ENCODE measurements at regions not wholly inside any gene's neighbourhood (a gene's known extent, or its start where the extent isn't known, plus 50 kb on each side); places are given as distances from the start of the nearest gene placed in this dataset.
"Not testable (repeated sequence)": the region's sequence is repeated elsewhere in the genome, so short reads cannot be mapped to it uniquely, and the experiment has no call there.

- DNase-seq, result no peak
Measured at GRCh38 chr6:4676016-4676415, 100.2 kb upstream of the CDYL start.

GRCh38 chr6:4675121-4675520, 101.1 kb upstream of the CDYL start:
- no peak for DNase-seq

GRCh38 chr6:4673861-4674260, 102.3 kb upstream of the CDYL start:
- no peak for DNase-seq

DNA sequence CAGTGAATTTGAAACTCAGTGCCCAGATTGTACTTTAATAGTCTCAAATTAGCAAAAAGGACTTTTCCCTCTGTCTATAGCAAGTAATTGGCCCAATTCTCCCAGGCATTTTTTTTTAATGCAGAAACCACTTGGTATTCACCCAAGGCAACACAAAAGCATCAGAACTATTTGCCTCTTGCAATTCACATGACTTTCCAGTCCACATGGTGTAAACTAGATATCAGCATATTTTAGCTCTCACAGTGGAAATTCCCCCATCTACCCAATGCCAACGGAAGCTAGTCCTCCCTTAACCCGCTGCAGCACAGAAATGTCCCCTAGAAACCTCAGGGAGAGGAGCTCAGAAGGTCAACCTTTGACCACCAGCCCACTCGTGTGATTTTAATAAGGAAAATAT, 103.4 kb upstream of the CDYL start:
- DNase-seq, result no peak

GRCh38 chr6:4671587-4672115, 104.6 kb upstream of the CDYL start:
- no peak for DNase-seq

GRCh38 chr6:4670824-4671409, 105.3 kb upstream of the CDYL start:
- DNase-seq, result no peak

GRCh38 chr6:4670290-4670689, 105.9 kb upstream of the CDYL start:
- DNase-seq, result no peak

DNA sequence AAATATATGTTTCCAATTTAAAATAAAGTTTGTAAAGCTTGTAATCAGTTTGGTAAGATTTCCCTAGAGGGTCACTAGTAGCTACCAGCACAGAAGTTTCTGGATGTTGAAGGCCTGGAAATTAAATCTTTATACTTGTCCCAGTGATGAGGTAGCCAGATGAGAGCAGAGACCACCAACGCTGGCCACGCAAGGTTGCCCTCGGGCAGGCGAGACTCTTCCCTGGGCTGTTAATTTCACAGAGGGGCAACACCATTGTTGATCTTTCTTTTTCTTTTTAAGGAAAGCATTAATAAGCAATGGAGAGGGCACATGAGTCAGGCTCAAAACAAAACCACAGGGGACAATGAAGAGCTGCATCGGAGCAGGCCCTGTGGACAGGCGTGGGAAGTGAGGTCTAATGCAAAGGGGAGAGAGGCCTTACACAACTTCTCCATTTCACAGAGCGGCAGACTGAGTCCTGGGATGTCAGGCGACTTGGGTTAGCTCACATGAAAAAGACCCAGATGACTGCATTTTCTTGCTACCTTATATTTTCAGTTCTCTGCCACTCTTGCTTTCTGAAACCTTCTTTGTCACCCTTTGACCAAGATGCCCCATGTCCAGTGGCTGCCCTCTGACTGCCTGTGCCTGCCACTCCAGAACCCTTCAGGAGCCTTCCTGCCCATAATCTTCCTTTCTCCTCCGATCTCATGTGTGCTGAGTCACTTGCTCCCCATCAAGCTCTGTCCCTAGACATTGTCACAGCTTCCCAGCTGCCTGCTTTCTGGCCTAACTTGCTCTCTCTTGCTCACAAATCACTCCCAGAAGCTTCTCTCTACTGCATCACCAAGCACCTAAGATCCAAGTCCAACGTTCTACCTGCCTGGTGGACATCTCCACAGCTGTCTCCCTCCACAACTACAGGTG, 107.7 kb upstream of the CDYL start:
- no peak for DNase-seq

DNA sequence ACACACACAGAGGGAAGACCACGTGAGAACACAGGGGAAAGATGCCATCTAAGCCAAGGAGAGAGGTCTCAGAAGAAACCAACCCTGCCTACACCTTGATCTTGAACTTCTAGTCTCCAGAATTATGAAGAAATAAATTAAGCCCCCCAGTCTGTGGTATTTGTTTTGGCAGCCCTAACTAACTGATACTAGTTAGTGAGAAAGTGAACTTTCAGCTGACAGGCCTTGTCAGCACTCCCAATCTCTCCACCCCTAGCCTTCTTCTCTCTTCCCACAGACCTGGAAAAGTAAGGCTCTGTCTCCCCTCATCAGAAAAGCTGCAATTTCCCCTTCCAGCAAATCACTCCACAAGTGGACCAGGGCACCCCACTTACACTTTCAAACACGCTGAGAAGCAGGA, 108.6 kb upstream of the CDYL start:
- no peak for DNase-seq

DNA sequence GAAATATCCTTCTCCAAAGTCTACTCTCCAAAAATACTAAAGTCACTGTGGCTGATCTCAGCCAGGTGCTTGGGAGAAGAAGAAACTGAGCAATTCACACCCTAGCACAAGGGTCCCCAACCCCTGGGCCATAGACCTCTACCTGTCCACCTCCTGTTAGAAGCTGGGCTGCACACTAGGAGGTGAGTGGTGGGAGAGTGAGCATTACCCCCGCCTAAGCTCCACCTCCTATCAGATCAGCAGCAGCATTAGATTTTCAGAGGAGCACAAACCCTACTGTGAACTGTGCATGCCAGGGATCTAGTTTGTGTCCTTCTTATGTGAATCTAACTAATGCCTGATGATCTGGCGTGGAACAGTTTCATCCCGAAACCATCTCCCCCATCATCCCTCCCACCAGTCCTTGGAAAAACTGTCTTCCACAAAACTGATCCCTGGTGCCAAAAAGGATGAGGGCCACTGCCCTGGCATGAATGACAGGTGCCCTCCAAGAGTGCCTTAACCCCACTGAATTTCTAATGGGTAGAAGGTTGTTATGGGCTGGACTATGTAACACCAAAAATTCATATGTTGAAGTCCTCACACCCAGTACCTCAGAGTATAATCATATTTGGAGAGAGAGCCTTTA, 109.2 kb upstream of the CDYL start:
- DNase-seq, result no peak

DNA sequence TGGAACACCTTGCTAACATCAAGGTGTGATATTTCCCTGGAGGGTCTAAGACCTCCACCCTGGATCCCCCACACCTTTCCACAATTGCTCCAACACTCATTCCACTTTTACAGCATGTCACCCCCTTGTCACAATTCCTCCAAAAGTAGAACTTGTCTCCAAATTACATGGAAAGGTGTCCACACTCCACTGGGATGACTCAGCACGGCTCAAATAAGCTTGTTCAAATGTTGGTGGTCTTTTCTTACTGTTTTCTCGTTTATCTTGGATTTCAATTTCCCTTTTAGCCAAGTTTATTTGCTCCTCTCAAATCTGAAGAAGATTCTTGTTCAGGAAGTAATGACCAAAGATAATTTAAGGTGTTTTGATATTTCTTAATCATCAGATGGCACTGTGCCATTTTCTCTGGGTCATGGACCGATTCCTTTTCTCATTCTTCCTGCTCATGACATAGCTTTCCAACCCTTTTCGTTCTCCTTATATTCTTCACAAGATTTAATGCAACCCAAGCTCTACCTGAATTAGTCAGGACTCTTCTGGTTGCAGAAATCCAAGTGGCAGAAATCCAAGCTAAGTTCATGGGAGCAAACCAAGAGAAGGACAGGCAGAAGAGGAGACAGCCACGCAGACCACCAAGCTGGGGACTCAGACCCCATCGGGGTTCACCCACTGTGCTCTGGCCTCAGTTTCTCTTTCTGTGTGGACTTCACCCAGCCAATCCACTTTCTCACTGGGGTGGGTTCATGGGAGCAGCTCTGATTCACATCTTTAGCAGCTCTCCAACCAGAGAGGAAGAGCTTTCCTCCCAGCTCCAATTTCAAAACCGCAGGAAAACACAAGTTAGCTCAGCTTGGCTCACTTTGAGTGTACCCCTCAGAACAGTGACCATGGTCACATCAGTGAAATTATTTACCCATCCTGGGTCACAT, 110.5 kb upstream of the CDYL start:
- DNase-seq, result no peak

- DNase-seq, result no peak
Measured at GRCh38 chr6:4664911-4665310, 111.3 kb upstream of the CDYL start.

DNA sequence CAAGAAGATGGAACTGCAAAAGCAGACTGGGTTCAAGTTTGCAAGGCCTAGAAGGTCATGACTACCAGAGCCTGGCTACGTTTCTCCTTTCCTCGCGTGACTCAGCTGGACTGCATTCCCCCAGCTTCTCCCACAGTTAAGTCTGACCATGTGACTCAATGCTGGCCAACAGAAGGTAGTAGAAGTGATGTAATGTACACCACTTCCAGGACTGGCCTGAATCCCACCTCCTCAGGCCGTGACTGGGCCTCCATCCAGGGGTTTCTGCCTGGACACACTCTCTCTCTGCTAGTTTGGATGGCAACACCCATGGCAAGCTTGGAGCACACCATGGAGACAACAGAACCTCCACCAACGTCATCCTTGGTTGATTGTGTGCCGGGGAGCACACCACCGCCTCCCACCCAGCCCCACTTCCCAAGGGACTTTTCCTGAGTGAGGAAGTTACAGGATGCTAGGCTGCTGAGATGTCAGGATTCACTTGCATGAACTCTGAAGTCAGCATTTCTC, 112.0 kb upstream of the CDYL start:
- no peak for DNase-seq

DNA sequence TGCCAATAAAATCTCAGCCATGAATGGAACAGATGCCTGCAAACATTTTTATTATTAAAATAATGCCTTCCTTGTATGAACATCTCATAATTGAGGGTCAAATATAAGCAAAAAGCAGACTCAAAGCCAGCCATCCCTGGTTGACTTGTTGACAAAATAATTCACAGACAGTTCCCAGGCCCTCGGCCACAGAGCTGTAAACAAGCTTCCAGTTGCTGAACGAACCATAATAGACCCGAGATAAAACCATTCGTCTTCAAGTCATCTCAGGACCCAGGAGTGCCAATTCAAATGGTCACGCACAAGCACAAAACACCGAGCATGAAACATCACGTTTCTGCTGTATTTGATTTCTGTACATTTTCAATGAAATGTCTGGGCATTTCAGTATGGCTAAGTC, 113.3 kb upstream of the CDYL start:
- DNase-seq, result no peak

DNA sequence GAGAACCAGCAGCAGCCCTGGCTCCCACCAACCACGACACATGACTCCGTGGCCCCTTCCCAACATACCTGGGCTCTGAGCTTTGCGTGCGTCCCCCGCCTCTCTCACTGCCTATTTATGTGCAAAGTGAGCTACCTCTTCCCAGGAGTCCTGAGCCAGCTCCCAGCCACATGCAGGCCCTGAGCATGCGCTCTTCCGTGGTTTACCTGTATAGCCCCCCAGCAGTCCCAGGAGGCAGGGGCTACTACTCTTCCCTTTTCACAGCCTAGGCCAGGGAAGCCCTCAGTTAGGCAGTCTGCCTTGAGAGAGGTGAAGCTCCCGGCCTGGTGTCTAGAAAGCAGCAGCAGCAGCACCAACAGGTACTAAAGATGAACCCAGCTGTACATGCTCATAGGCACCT, 114.8 kb upstream of the CDYL start:
- DNase-seq, result no peak

DNA sequence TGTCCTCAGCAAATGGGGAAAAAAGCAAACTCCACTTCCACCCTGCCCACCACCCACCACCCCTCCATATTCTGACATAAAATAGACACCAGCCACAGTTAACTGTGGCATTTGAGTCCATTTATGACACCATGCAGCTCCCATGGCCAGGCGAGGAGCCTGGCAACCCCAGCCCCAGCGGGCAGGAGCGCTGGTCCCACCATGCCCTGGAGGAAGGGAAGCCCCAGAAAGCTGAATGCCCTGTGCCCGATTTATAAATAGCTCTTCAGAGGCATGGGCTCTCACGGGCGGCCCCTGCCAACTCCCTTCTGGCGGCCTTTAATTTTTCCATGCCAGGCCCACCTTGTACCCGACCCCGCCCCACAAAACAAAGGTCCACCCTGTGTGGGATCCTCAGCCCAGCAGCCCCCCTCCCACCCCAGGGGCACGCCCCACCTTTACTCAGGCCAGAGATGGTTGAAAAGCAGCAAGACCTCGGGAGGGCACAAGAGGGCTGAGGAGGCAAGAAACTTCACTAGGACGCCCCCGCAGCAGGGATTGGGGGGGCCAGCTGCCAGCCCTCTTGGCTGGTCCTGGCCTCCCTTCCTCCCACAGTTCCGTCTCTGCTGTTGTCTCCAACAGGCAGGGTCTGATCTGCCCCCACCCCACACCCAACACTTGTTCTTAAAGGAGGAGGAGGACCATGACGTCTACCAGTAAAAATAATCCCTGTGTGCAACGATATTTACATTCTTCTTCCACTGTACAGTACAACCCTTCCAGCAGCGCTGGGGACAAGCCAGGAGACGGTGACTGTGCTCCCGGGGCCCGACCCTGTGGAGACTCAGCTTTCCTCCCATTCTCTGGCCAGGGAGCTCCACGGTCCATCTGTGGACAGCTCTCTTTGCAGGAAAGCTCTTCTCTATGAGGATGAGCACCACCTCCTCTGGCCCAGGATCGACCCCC, 115.6 kb upstream of the CDYL start:
- DNase-seq, result no peak

DNA sequence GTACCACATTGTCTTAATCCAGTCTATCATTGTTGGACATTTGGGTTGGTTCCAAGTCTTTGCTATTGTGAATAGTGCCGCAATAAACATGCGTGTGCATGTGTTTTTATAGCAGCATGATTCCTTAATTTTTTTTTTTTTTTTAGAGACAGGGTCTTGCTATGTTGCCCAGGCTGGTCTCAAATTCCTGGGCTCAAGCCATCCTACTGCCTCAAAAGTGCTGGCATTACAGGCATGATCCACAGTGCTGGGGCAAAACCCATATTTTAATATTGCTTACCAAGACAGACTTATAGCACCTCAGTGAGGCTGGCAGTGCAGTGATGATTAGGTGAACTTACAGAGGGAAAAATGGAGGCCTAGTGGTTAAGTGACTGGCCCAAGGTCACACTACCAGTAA, 116.5 kb upstream of the CDYL start:
- not testable (repeated sequence) for DNase-seq

GRCh38 chr6:4658486-4658885, 117.7 kb upstream of the CDYL start:
- no peak for DNase-seq

DNA sequence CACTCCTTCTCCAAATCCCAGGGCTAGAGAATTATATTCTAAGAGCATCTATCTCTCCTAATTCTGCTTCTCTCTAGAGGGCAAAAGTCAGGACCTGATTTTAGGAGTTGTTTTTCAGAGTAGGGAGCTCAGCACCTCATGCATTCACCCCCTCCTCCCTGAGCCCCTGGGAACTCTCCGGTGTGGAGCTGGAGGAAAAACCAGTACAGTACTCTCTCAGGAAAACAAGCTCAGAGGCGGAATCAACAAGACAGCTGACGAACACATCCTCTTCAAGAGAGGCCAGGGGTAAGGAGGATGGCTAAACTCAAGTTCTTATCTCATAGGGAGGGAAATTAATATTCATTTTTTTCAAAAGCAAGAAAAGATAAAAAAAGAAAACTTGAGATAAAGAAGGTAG, 120.1 kb upstream of the CDYL start:
- DNase-seq, result no peak

- DNase-seq, result no peak
Measured at GRCh38 chr6:4655196-4656025, 120.8 kb upstream of the CDYL start.

All from GF-D8 (cell line).